Mesenchymal stem cell (in vitro differentiated cells and primary cell): ENCODE measurements at regions not wholly inside any gene's neighbourhood (a gene's known extent, or its start where the extent isn't known, plus 50 kb on each side); places are given as distances from the start of the nearest gene placed in this dataset.

Experiments used
- DNase-seq: peaks from one replicate; pipeline ENCODE4 v3.0.0-alpha.2; 2013
- H2AFZ ChIP-seq: one replicate; pipeline ENCODE4 v1.6.1; 2013; ENCODE audit warnings: low read depth, mild to moderate bottlenecking, control low read depth, inconsistent platforms, low read length, moderate library complexity
- H2AK5ac ChIP-seq: 2 replicates; pipeline ENCODE4 v1.6.1; 2013; ENCODE audit warnings: low read length, moderate library complexity, mild to moderate bottlenecking, inconsistent platforms; ENCODE audit not compliant: severe bottlenecking
- H2BK120ac ChIP-seq: one replicate; pipeline ENCODE4 v1.6.1; 2013; ENCODE audit warnings: low read depth, mild to moderate bottlenecking, inconsistent platforms, low read length, moderate library complexity
- H2BK12ac ChIP-seq, 2 experiments: one replicate each; pipeline ENCODE4 v1.6.1; 2013; ENCODE audit warnings: inconsistent platforms in 2 of 2, low read length in 2 of 2, mild to moderate bottlenecking in 2 of 2, moderate library complexity in 2 of 2, control low read depth in 1 of 2
- H2BK15ac ChIP-seq: one replicate; pipeline ENCODE4 v1.6.1; 2013; ENCODE audit warnings: mild to moderate bottlenecking, low read depth, inconsistent platforms; ENCODE audit not compliant: poor library complexity, severe bottlenecking
- H2BK5ac ChIP-seq: 2 replicates; pipeline ENCODE4 v1.6.1; 2013; ENCODE audit warnings: low read depth, mild to moderate bottlenecking, low read length, control low read depth, inconsistent platforms; ENCODE audit not compliant: poor library complexity, severe bottlenecking
- H3K14ac ChIP-seq, 2 experiments: one replicate each; pipeline ENCODE4 v1.6.1; 2013; ENCODE audit warnings: inconsistent platforms in 2 of 2, low read length in 2 of 2, control low read depth in 1 of 2, mild to moderate bottlenecking in 1 of 2, moderate library complexity in 1 of 2
- H3K18ac ChIP-seq, 2 experiments: one replicate each; pipeline ENCODE4 v1.6.1; 2013; ENCODE audit warnings: inconsistent platforms in 2 of 2, low read length in 2 of 2, control low read depth in 1 of 2, low read depth in 1 of 2, mild to moderate bottlenecking in 1 of 2
- H3K23ac ChIP-seq, 2 experiments: one replicate each; pipeline ENCODE4 v1.6.1; 2013; ENCODE audit warnings: inconsistent platforms in 2 of 2, low read length in 2 of 2, mild to moderate bottlenecking in 2 of 2, moderate library complexity in 2 of 2, control low read depth in 1 of 2
- H3K27ac ChIP-seq: 2 replicates; pipeline ENCODE4 v1.5.1; 2013; ENCODE audit warnings: mild to moderate bottlenecking, moderate library complexity, low read length, control low read depth, inconsistent platforms; ENCODE audit not compliant: poor library complexity, severe bottlenecking
- H3K27me3 ChIP-seq, 2 experiments: 2 replicates each; pipeline versions ENCODE4 v1.6.1 to v1.7.0; 2013; ENCODE audit warnings: low read length in 2 of 2, mild to moderate bottlenecking in 2 of 2, moderate library complexity in 2 of 2, control low read depth in 1 of 2, inconsistent platforms in 1 of 2; ENCODE audit not compliant: control insufficient read depth in 1 of 2, insufficient read depth in 1 of 2
- H3K36me3 ChIP-seq, 2 experiments: 2 replicates each; pipeline versions ENCODE4 v1.6.1 to v1.7.0; 2013; ENCODE audit warnings: low read length in 2 of 2, control low read depth in 1 of 2, inconsistent platforms in 1 of 2, low read depth in 1 of 2, mild to moderate bottlenecking in 1 of 2; ENCODE audit not compliant: insufficient read depth in 2 of 2, control insufficient read depth in 1 of 2
- H3K4ac ChIP-seq, 2 experiments: one replicate each; pipeline ENCODE4 v1.6.1; 2013; ENCODE audit warnings: inconsistent platforms in 2 of 2, low read length in 2 of 2, mild to moderate bottlenecking in 2 of 2, moderate library complexity in 2 of 2, control low read depth in 1 of 2, low read depth in 1 of 2
- H3K4me1 ChIP-seq: 2 replicates; pipeline ENCODE4 v1.6.1; 2013; ENCODE audit warnings: low read depth, low read length, control low read depth; ENCODE audit not compliant: control insufficient read depth, insufficient read depth
- H3K4me2 ChIP-seq: 2 replicates; pipeline ENCODE4 v1.6.1; 2013; ENCODE audit warnings: low read length, mild to moderate bottlenecking, inconsistent platforms; ENCODE audit not compliant: poor library complexity, severe bottlenecking
- H3K4me3 ChIP-seq, 2 experiments: 2 replicates each; pipeline versions ENCODE4 v1.5.1 to v1.7.0; 2013; ENCODE audit warnings: low read length in 2 of 2, mild to moderate bottlenecking in 2 of 2, control low read depth in 1 of 2, low read depth in 1 of 2; ENCODE audit not compliant: insufficient read depth in 1 of 2
- H3K79me1 ChIP-seq: replicated peaks from 2 replicates; pipeline ENCODE4 v1.6.1; 2013; ENCODE audit warnings: mild to moderate bottlenecking, control low read depth, low read length, inconsistent platforms; ENCODE audit not compliant: poor library complexity, severe bottlenecking
- H3K9ac ChIP-seq: 2 replicates; pipeline ENCODE4 v1.7.0; 2013; ENCODE audit warnings: mild to moderate bottlenecking, low read length, moderate library complexity
- H3K9me3 ChIP-seq: 2 replicates; pipeline ENCODE4 v1.7.0; 2013; ENCODE audit warnings: mild to moderate bottlenecking, low read length; ENCODE audit not compliant: control insufficient read depth
- H4K8ac ChIP-seq: one replicate; pipeline ENCODE4 v1.6.1; 2013; ENCODE audit warnings: inconsistent platforms, mild to moderate bottlenecking, low read length, moderate library complexity
- H4K91ac ChIP-seq: one replicate; pipeline ENCODE4 v1.6.1; 2013; ENCODE audit warnings: mild to moderate bottlenecking, low read length, inconsistent platforms
- WGBS: methylation state at CpG from one replicate; pipeline ENCODE4 v1.1.7; 2013; ENCODE audit warnings: mixed read lengths; 5-methylcytosine and 5-hydroxymethylcytosine counted together

DNA sequence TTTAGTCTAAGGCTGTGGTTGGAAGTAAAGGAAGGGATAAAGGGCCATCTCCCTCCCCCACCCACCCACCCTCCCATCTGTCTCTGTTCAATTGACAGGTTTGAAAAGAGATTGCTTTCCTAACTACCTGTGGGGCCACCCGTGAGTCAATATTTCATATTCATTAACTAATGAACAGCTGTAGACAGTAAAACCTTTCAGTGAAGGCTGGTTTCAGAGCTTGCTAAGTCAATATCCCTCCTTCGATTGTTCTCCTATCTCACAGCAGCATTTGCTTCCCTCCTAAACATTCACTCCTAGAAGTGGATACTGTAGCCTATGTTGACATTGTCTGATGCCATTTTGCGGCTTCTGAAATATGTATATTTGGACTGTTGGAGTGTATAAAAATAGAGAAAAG lies 85.9 kb upstream of the SYNPR start:
- H4K91ac ChIP-seq = no peak overlapping the region
- H3K9ac ChIP-seq = no peak overlapping the region
- no peak overlapping the region for H3K4me2 ChIP-seq
- no peaks in the 10 kb centered on the region for H3K36me3 ChIP-seq
- no peak for DNase-seq
- H3K4me1 ChIP-seq = no peaks in the 10 kb centered on the region
- no peak overlapping the region for H3K18ac ChIP-seq
- H2BK12ac ChIP-seq = no peak overlapping the region
- H2AK5ac ChIP-seq = no peak overlapping the region
- H3K14ac ChIP-seq = no peak overlapping the region
- WGBS = 81% methylated on average over 3 of the region's 3 CpGs
- H3K27ac ChIP-seq = no peak overlapping the region
- no peaks in the 10 kb centered on the region for H3K9me3 ChIP-seq
- no peak overlapping the region for H4K8ac ChIP-seq
- no peak overlapping the region for H2AFZ ChIP-seq
- H3K27me3 ChIP-seq = peaks cover 0 to 8% of the 10 kb centered on the region in 2 experiments
- H3K4ac ChIP-seq = no peak overlapping the region
- H2BK15ac ChIP-seq = no peak overlapping the region
- no peaks in the 10 kb centered on the region for H3K79me1 ChIP-seq
- no peak overlapping the region for H3K4me3 ChIP-seq
- no peak overlapping the region for H2BK5ac ChIP-seq
- H3K23ac ChIP-seq = no peak overlapping the region
- no peak overlapping the region for H2BK120ac ChIP-seq

DNA sequence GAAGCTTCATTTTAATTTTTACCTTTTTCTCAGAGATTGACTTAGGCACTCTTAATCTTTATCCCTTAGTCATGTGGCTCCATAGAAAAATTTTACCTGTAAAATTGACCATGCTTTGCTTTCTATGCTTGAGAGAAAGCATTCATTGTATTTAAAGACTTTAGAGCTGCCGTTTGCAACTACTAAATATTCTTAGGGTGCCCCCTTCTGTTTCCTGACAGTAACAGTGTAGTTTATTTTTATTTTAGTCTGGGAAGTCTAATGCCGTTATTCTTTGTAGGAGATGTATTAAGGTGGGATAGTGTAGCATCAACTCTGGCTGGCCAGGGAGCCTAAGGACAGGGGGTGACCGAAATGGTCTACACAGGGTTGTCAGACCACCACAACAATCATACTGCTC lies 84.5 kb upstream of the SYNPR start:
- Histone ChIP-seq H2BK120ac (no peak overlapping the region), H2AFZ (no peak overlapping the region), H2BK15ac (no peak overlapping the region), H3K4me1 (no peaks in the 10 kb centered on the region), H3K4me3 (no peak overlapping the region), H2BK12ac (no peak overlapping the region), H3K79me1 (no peaks in the 10 kb centered on the region), H4K8ac (no peak overlapping the region), H3K27me3 (peaks cover 0 to 8% of the 10 kb centered on the region in 2 experiments), H3K9me3 (no peaks in the 10 kb centered on the region), H4K91ac (no peak overlapping the region), H3K9ac (no peak overlapping the region), H3K4ac (no peak overlapping the region), H3K36me3 (no peaks in the 10 kb centered on the region), H3K27ac (no peak overlapping the region), H3K14ac (no peak overlapping the region), H3K4me2 (no peak overlapping the region), H2AK5ac (no peak overlapping the region), H3K23ac (no peak overlapping the region), H2BK5ac (no peak overlapping the region), H3K18ac (no peak overlapping the region)
- no CpG with 5 or more reads among the region's 3 CpGs for WGBS
- no peak for DNase-seq

DNA sequence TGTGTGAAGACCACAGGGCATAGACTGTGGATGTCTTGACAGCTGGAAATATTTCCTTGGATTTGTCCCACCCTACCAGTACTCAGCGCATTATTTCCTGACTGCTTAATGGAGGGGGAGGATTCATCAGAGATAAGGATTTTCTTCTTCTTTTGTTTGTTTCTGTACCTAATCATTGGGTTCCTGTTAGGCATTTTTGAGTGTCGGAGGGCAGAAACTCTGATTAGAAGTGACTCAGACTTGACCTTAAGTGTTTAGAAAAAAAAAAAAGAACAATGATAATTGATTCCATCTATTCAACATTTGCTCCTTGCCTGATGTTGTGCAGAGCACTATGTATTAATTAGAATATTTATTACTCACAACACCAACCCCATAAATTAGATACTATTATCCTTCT lies 78.5 kb upstream of the SYNPR start:
- no peak overlapping the region for H4K8ac ChIP-seq
- H3K4me3 ChIP-seq = no peak overlapping the region
- H3K27ac ChIP-seq = no peak overlapping the region
- no peak overlapping the region for H3K9ac ChIP-seq
- 88% methylated on average over 1 of the region's 2 CpGs for WGBS
- no peaks in the 10 kb centered on the region for H3K79me1 ChIP-seq
- no peak overlapping the region for H2BK15ac ChIP-seq
- peaks cover 0 to 9% of the 10 kb centered on the region in 2 experiments for H3K27me3 ChIP-seq
- DNase-seq = no peak
- no peak overlapping the region for H2AFZ ChIP-seq
- no peak overlapping the region for H2BK120ac ChIP-seq
- no peaks in the 10 kb centered on the region for H3K4me1 ChIP-seq
- no peaks in the 10 kb centered on the region for H3K36me3 ChIP-seq
- no peak overlapping the region for H2BK12ac ChIP-seq
- no peak overlapping the region for H4K91ac ChIP-seq
- no peak overlapping the region for H3K18ac ChIP-seq
- H2AK5ac ChIP-seq = no peak overlapping the region
- H3K4ac ChIP-seq = no peak overlapping the region
- no peaks in the 10 kb centered on the region for H3K9me3 ChIP-seq
- no peak overlapping the region for H3K14ac ChIP-seq
- no peak overlapping the region for H2BK5ac ChIP-seq
- H3K23ac ChIP-seq = no peak overlapping the region
- no peak overlapping the region for H3K4me2 ChIP-seq

DNA sequence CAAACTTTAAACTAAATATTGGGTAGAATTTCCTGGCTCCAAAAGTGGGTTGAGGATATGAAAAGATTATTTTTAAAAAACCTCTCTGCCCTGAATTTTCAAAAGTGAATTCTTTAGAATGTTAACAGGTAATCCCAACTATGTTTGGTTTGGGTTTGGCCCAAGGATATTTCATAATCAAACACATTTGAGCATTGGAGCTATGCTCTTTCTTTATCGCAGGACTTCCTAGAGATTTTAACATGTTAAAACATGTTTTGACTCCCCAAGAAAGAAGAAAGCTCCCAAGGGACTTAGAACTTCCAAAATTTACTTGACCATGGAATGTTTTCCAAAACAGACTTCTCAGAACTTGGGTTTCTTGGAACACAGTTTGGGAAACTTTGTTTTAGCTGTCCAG lies 75.6 kb upstream of the SYNPR start:
- H3K4ac ChIP-seq = no peak overlapping the region
- no peak overlapping the region for H2BK5ac ChIP-seq
- H3K4me1 ChIP-seq = no peaks in the 10 kb centered on the region
- peaks cover 0 to 9% of the 10 kb centered on the region in 2 experiments for H3K27me3 ChIP-seq
- H3K9ac ChIP-seq = no peak overlapping the region
- no peak overlapping the region for H4K91ac ChIP-seq
- no peak overlapping the region for H3K4me3 ChIP-seq
- DNase-seq = no peak
- 83% methylated on average over 1 of the region's 1 CpG for WGBS
- no peak overlapping the region for H3K23ac ChIP-seq
- H2BK12ac ChIP-seq = no peak overlapping the region
- no peaks in the 10 kb centered on the region for H3K9me3 ChIP-seq
- H2AK5ac ChIP-seq = no peak overlapping the region
- H4K8ac ChIP-seq = no peak overlapping the region
- H3K79me1 ChIP-seq = no peaks in the 10 kb centered on the region
- no peak overlapping the region for H3K27ac ChIP-seq
- no peak overlapping the region for H2AFZ ChIP-seq
- H3K18ac ChIP-seq = no peak overlapping the region
- no peaks in the 10 kb centered on the region for H3K36me3 ChIP-seq
- no peak overlapping the region for H2BK15ac ChIP-seq
- H3K14ac ChIP-seq = no peak overlapping the region
- no peak overlapping the region for H3K4me2 ChIP-seq
- no peak overlapping the region for H2BK120ac ChIP-seq
